Esophagus muscularis mucosa (tissue), 4 donors: ENCODE measurements at regions not wholly inside any gene's neighbourhood (a gene's known extent, or its start where the extent isn't known, plus 50 kb on each side); places are given as distances from the start of the nearest gene placed in this dataset.

Source experiments
- DNase-seq: peaks from one replicate; pipeline ENCODE4 v3.0.0-alpha.2; 2017; ENCODE audit errors: extremely low spot score
- H3K27ac ChIP-seq, 4 donors: fragments of 200-600 bp; sonication (generic); replicated peaks in 1 of 4; 1 replicate in 3 of 4; 2 replicates in 1 of 4; pipeline ENCODE4 v1.5.1; 2016 to 2019; ENCODE audit warnings: mild to moderate bottlenecking in 1 of 4
- H3K27me3 ChIP-seq, 4 donors: fragments of 200-600 bp; sonication (generic); one replicate each; pipeline versions ENCODE4 v1.5.1 to v1.6.0; 2016 to 2019
- H3K36me3 ChIP-seq, 4 donors: fragments of 200-600 bp; sonication (generic); one replicate each; pipeline ENCODE4 v1.5.1; 2016 to 2019
- H3K4me1 ChIP-seq, 4 donors: fragments of 200-600 bp; sonication (generic); one replicate each; pipeline ENCODE4 v1.5.1; 2016 to 2019
- H3K4me3 ChIP-seq, 4 donors: fragments of 200-600 bp; sonication (generic); 1 replicate in 2 of 4; 2 replicates in 2 of 4; pipeline ENCODE4 v1.5.1; 2016 to 2019; ENCODE audit warnings: mild to moderate bottlenecking in 4 of 4, moderate library complexity in 1 of 4
- H3K9me3 ChIP-seq, 4 donors: fragments of 200-600 bp; sonication (generic); 1 replicate in 3 of 4; 2 replicates in 1 of 4; pipeline ENCODE4 v1.5.1; 2016 to 2019
- CTCF ChIP-seq, 3 experiments: fragments of 200-600 bp in 2 of 3; fragments of 450-650 bp in 1 of 3; sonication (generic) in 2 of 3; IDR thresholded peaks; one replicate each; pipeline ENCODE4 v1.5.1; 2017 to 2019; ENCODE audit warnings: antibody characterized with exemption in 3 of 3, mild to moderate bottlenecking in 2 of 3, moderate library complexity in 1 of 3
- EP300 ChIP-seq: sonication (generic); formaldehyde crosslinking; IDR thresholded peaks from one replicate; pipeline ENCODE4 v1.6.1; 2017; ENCODE audit warnings: antibody characterized with exemption
- POLR2A ChIP-seq: fragments of 450-650 bp; IDR thresholded peaks from one replicate; pipeline ENCODE4 v1.6.1; 2017; ENCODE audit warnings: antibody characterized with exemption, moderate library complexity, mild to moderate bottlenecking, low read depth
- POLR2AphosphoS5 ChIP-seq, 2 donors: sonication (generic); formaldehyde crosslinking; IDR thresholded peaks; one replicate each; pipeline ENCODE4 v1.6.1; 2017; ENCODE audit warnings: antibody characterized with exemption in 2 of 2
- WGBS: methylation state at CpG from one replicate; pipeline ENCODE4 v1.1.5; 2018; 5-methylcytosine and 5-hydroxymethylcytosine counted together
- intact Hi-C: fragments of 100-400 bp; cut with DNase I; formaldehyde crosslinking; loops from one replicate; pipeline ENCODE4 v1.15.1; 2023

DNA sequence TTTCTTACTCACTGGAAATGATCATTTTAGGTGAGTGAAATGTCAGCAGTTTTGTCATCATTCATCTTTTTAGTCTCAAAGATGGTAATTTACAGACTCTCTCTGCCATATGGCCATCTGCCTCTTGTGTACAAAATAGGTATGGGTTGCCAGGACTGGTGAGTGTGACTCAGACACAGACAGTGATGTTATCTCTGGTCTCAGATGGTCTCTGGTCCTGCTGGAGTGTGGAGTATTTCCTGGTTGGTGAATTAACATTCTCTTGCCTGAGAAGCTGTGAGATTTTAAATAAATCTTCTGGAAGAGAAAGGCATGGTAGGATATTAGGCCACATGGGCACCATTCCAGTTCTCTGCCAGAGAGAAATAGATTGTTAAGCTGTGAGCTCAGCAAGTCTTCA is 207.0 kb downstream of the ATP23 start:
- no peaks in the 10 kb centered on the region for H3K27me3 ChIP-seq

DNA sequence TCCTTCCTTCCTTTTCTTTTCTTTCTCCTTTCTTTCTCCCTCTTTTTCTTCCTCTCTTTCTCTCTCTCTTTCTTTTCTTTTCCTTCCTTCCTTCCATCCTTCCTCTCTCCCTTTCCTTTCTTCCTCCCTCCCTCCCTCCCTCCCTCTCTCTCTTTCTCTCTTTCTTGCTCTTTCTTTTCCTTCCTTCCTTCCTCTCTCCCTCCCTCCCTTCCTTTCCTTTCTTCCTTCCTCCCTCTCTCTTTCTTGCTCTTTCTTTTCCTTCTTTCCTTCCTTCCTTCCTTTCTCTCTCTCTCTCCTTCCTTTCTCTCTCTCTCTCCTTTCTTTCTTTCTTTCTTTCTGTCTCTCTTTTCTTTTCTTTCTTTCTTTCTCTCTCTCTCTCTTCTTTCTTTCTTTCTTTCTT is 207.6 kb downstream of the ATP23 start:
- no peak for DNase-seq
- no peaks in the 10 kb centered on the region for H3K36me3 ChIP-seq
- TF ChIP-seq EP300 (no peak), POLR2A (no peak), POLR2AphosphoS5 (IDR thresholded peaks at IDR 0.05) (no peak), CTCF (IDR thresholded peaks at IDR 0.05) (no peak)
- H3K9me3 ChIP-seq: peaks cover 0 to 7% (median 0%) of the 10 kb centered on the region in 4 donors
- H3K27ac ChIP-seq: no peak overlapping the region
- H3K27me3 ChIP-seq: no peaks in the 10 kb centered on the region
- H3K4me3 ChIP-seq: no peak overlapping the region
- intact Hi-C loops: no loop called here
- H3K4me1 ChIP-seq: peaks cover 0 to 10% (median 3%) of the 10 kb centered on the region in 4 donors

More for the DNA sequence above, 207.0 kb downstream of the ATP23 start:
- TF ChIP-seq EP300: no peak
- TF ChIP-seq POLR2AphosphoS5 (IDR thresholded peaks at IDR 0.05): peak in 1 of 2 donors; percentile 21
- TF ChIP-seq CTCF (IDR thresholded peaks at IDR 0.05): no peak
- DNase-seq: no peak
- no peaks in the 10 kb centered on the region for H3K36me3 ChIP-seq
- H3K27ac ChIP-seq: no peak overlapping the region
- intact Hi-C loops: no loop called here
- peaks cover 0 to 10% (median 3%) of the 10 kb centered on the region in 4 donors for H3K4me1 ChIP-seq
- no peak overlapping the region for H3K4me3 ChIP-seq
- peaks cover 0 to 7% (median 0%) of the 10 kb centered on the region in 4 donors for H3K9me3 ChIP-seq

- WGBS: 90% methylated on average over 1 of the region's 1 CpG
- no peak for DNase-seq
Measured at GRCh38 chr12:58154359-58154758, 213.0 kb downstream of the ATP23 start.

GRCh38 chr12:58156697-58157096 is 215.3 kb downstream of the ATP23 start:
- Histone ChIP-seq H3K36me3 (no peaks in the 10 kb centered on the region), H3K27me3 (no peaks in the 10 kb centered on the region), H3K4me3 (no peak overlapping the region), H3K4me1 (no peaks in the 10 kb centered on the region), H3K27ac (no peak overlapping the region), H3K9me3 (no peaks in the 10 kb centered on the region)
- intact Hi-C loops: no loop called here
- TF ChIP-seq POLR2A (no peak), EP300 (no peak), POLR2AphosphoS5 (IDR thresholded peaks at IDR 0.05) (no peak), CTCF (IDR thresholded peaks at IDR 0.05) (no peak)
- WGBS: 83% methylated on average over 2 of the region's 2 CpGs
- no peak for DNase-seq

More at GRCh38 chr12:58154359-58154758, 213.0 kb downstream of the ATP23 start:
- H3K4me3 ChIP-seq: no peak overlapping the region
- H3K27me3 ChIP-seq: no peaks in the 10 kb centered on the region
- H3K36me3 ChIP-seq: no peaks in the 10 kb centered on the region
- no peak overlapping the region for H3K27ac ChIP-seq
- intact Hi-C loops: no loop called here
- TF ChIP-seq CTCF (IDR thresholded peaks at IDR 0.05) (no peak), POLR2A (no peak), POLR2AphosphoS5 (IDR thresholded peaks at IDR 0.05) (no peak), EP300 (no peak)
- H3K9me3 ChIP-seq: no peaks in the 10 kb centered on the region
- H3K4me1 ChIP-seq: no peaks in the 10 kb centered on the region

GRCh38 chr12:58159941-58160340 is 218.6 kb downstream of the ATP23 start:
- intact Hi-C loops: no loop called here
- DNase-seq: no peak

More at GRCh38 chr12:58159941-58160340, 218.6 kb downstream of the ATP23 start:
- Histone ChIP-seq H3K27ac (no peak overlapping the region), H3K4me1 (no peaks in the 10 kb centered on the region), H3K36me3 (no peaks in the 10 kb centered on the region), H3K9me3 (no peaks in the 10 kb centered on the region), H3K4me3 (no peak overlapping the region), H3K27me3 (no peaks in the 10 kb centered on the region)
- TF ChIP-seq POLR2AphosphoS5 (IDR thresholded peaks at IDR 0.05): no peak
- no peak for TF ChIP-seq EP300
- no peak for TF ChIP-seq CTCF (IDR thresholded peaks at IDR 0.05)
- no peak for TF ChIP-seq POLR2A
- WGBS: 77% methylated on average over 2 of the region's 2 CpGs
